KMS-11 (cell line): ENCODE measurements at regions not wholly inside any gene's neighbourhood (a gene's known extent, or its start where the extent isn't known, plus 50 kb on each side); places are given as distances from the start of the nearest gene placed in this dataset.

Experiments
- H2AFZ ChIP-seq: fragments of 200-600 bp; sonication (generic); 2 replicates; pipeline ENCODE4 v1.6.1; 2016; ENCODE audit warnings: antibody characterized with exemption, mixed run types, low read depth
- H3K27ac ChIP-seq: fragments of 200-600 bp; sonication (generic); 2 replicates; pipeline ENCODE4 v1.6.1; 2016; ENCODE audit warnings: mild to moderate bottlenecking, mixed run types
- H3K27me3 ChIP-seq: fragments of 200-600 bp; sonication (generic); 2 replicates; pipeline ENCODE4 v1.6.1; 2017; ENCODE audit warnings: mild to moderate bottlenecking, low read depth, mixed run types, moderate library complexity; ENCODE audit not compliant: insufficient read depth
- H3K36me3 ChIP-seq: fragments of 200-600 bp; sonication (generic); 2 replicates; pipeline ENCODE4 v1.6.1; 2017; ENCODE audit warnings: mild to moderate bottlenecking, mixed run types; ENCODE audit not compliant: insufficient read depth
- H3K4me1 ChIP-seq: fragments of 200-600 bp; sonication (generic); 2 replicates; pipeline ENCODE4 v1.6.1; 2016; ENCODE audit warnings: mild to moderate bottlenecking, low read depth, mixed run types; ENCODE audit not compliant: poor library complexity, severe bottlenecking
- H3K4me2 ChIP-seq: fragments of 200-600 bp; sonication (generic); 2 replicates; pipeline ENCODE4 v1.7.0; 2016; ENCODE audit warnings: mild to moderate bottlenecking, mixed run types
- H3K4me3 ChIP-seq: fragments of 200-600 bp; sonication (generic); IDR thresholded peaks from 2 replicates; pipeline ENCODE4 v1.6.1; 2017; ENCODE audit warnings: low read depth, low read length, mixed read lengths; ENCODE audit not compliant: insufficient read depth
- H3K79me2 ChIP-seq: fragments of 200-600 bp; sonication (generic); 2 replicates; pipeline ENCODE4 v1.6.1; 2016; ENCODE audit warnings: low read depth, mixed run types; ENCODE audit not compliant: insufficient read depth
- H3K9ac ChIP-seq: fragments of 200-600 bp; sonication (generic); 2 replicates; pipeline ENCODE4 v1.6.1; 2016; ENCODE audit warnings: mild to moderate bottlenecking, mixed run types
- H4K20me1 ChIP-seq: fragments of 200-600 bp; sonication (generic); 2 replicates; pipeline ENCODE4 v1.6.1; 2016; ENCODE audit warnings: mild to moderate bottlenecking, mixed run types; ENCODE audit not compliant: insufficient read depth
- TF ChIP-seq, protein P1 (sequence below): fragments of 200-600 bp; sonication (generic); conservative IDR thresholded peaks from 2 replicates; pipeline ENCODE4 v1.6.1; 2017; ENCODE audit warnings: low read depth, mild to moderate bottlenecking, antibody characterized with exemption, low read length, moderate library complexity, mixed read lengths

DNA sequence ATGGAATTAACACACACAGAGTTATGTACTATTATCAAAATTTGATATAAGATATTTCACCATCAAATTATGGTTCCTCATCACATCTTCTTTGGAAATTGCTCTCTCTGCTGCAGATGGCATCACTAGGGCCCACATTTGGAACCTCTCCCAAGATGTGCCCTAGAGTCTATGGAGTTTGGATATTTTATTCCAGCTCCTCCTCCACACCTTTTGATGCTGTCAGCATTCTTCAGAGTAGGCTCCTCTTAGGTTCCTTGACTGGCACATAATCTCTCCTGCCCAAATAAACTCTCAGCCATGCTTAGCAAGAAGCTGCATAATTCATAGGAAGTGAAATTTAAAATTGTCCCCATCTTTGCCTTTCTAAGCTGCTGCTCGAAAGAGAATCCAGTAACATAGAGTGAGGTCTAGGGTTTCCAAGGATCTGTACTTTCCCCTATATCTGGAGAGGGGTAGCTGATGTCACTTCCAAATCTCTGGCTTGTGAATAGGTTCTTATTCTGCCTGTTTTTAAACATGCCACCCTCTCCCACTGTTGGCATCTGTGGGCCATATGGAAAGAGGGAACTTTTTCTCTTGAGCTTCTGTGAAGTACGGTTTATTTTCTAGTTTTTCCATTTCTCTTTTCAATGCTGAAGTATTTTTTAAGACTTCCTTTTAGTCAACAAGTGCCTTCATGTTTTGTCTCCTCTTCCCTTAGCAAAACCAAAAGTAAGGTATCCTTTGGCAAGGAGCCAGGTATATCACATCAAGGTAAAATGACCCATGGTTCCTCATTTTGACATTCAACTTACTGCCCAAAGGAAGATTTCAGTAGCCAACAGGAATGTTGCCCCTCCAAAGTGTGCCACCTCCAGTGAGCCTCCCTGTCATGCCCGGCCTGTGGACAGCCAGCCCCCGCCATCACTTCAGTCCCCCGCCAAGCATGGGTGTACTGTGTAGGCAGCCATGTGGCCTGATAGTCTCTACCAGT lies 75.3 kb upstream of the C2CD4B start:
- no peak overlapping the region for H3K4me2 ChIP-seq
- H3K4me1 ChIP-seq, result no peaks in the 10 kb centered on the region
- H3K27ac ChIP-seq, result no peak overlapping the region
- H3K36me3 ChIP-seq, result no peaks in the 10 kb centered on the region
- no peak overlapping the region for H2AFZ ChIP-seq
- H4K20me1 ChIP-seq, result no peaks in the 10 kb centered on the region
- H3K79me2 ChIP-seq, result no peaks in the 10 kb centered on the region
- TF ChIP-seq, protein P1, sequence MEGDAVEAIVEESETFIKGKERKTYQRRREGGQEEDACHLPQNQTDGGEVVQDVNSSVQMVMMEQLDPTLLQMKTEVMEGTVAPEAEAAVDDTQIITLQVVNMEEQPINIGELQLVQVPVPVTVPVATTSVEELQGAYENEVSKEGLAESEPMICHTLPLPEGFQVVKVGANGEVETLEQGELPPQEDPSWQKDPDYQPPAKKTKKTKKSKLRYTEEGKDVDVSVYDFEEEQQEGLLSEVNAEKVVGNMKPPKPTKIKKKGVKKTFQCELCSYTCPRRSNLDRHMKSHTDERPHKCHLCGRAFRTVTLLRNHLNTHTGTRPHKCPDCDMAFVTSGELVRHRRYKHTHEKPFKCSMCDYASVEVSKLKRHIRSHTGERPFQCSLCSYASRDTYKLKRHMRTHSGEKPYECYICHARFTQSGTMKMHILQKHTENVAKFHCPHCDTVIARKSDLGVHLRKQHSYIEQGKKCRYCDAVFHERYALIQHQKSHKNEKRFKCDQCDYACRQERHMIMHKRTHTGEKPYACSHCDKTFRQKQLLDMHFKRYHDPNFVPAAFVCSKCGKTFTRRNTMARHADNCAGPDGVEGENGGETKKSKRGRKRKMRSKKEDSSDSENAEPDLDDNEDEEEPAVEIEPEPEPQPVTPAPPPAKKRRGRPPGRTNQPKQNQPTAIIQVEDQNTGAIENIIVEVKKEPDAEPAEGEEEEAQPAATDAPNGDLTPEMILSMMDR, result no peak
- H3K4me3 ChIP-seq, result no peak overlapping the region
- no peaks in the 10 kb centered on the region for H3K27me3 ChIP-seq
- H3K9ac ChIP-seq, result no peak overlapping the region

DNA sequence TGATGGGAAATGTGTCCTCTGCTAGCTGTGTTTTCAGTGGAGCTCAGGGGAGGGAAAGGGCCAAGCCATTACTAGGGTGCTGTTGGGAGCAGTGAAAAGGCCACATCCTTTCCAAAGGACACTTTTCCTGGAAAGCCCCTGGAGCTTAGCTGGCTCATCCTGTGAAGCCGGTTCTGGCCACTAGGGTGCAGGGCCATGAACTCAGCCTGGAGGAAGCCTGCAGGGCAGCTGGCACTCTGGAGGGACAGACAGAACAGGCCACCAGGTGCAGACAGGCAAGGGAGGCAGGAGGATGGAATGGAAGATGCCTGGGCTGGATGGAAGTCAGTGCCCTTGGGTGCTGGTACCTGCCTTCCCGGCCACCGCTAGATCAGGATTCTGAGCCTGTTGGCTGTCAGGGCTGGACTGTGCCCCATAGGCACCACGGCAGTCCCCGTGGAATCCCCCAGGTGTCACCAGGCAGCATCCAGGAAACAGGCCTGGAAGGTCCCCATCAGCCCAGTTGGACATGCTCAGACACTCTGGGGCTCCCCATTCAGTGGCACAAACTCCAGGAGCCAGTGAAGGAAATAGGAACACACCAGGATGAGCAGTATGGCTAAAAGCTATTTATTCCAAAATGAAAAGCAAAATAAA lies 76.2 kb upstream of the C2CD4B start:
- Histone ChIP-seq H3K4me1 (no peaks in the 10 kb centered on the region), H3K36me3 (no peaks in the 10 kb centered on the region), H3K79me2 (no peaks in the 10 kb centered on the region), H3K4me3 (no peak overlapping the region), H3K4me2 (no peak overlapping the region), H2AFZ (no peak overlapping the region), H3K9ac (no peak overlapping the region), H4K20me1 (no peaks in the 10 kb centered on the region), H3K27ac (no peak overlapping the region), H3K27me3 (no peaks in the 10 kb centered on the region)
- TF ChIP-seq, protein P1, result no peak

DNA sequence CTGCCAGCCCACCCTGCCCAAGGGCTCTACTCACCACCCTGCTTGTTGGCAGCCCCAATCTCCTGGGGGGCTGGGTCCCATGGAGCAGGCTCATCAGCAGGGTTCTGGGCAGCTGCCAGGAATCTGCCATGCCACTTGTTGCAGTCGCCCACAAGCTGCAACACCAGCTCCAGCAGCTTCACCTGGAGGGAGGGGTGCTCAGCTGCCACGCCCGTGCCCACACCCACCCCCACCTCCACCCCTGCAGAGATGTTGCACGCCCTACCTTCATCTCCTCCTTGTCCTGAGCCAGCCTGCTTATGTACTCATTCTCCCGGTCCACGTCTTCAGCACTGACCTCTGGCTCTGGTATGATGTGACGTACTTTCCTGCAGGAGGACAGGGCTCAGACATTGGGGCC lies 77.9 kb upstream of the C2CD4B start:
- no peak overlapping the region for H3K9ac ChIP-seq
- H3K79me2 ChIP-seq, result no peaks in the 10 kb centered on the region
- H3K4me1 ChIP-seq, result no peaks in the 10 kb centered on the region
- no peaks in the 10 kb centered on the region for H4K20me1 ChIP-seq
- no peaks in the 10 kb centered on the region for H3K27me3 ChIP-seq
- H3K36me3 ChIP-seq, result no peaks in the 10 kb centered on the region
- no peak overlapping the region for H2AFZ ChIP-seq
- H3K27ac ChIP-seq, result no peak overlapping the region
- TF ChIP-seq, protein P1, result no peak
- H3K4me2 ChIP-seq, result no peak overlapping the region
- no peak overlapping the region for H3K4me3 ChIP-seq

DNA sequence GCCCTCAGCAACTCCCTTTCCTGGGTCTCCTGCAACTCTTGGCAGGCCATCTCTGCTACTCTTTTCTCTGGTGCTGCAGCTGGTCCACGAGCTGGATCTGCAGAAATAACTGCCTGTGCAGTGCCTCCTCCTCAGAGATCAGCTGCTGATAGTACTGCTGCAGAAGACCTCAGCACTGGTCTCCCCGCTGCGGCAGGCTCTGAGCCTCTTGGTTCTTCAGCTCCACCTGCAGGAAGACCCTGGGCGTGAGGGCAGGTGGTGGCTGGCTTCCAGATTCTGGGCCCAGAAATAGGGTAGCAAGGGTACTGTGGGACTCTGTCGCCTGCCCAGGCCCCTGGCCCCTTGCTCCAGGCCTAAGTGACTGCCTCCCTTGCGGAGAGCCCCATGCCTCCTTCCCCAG lies 79.7 kb upstream of the C2CD4B start:
- H3K4me2 ChIP-seq, result no peak overlapping the region
- no peak overlapping the region for H3K4me3 ChIP-seq
- H3K27ac ChIP-seq, result no peak overlapping the region

More for the DNA sequence above, 79.7 kb upstream of the C2CD4B start:
- Histone ChIP-seq H4K20me1 (no peaks in the 10 kb centered on the region), H3K36me3 (no peaks in the 10 kb centered on the region), H2AFZ (no peak overlapping the region), H3K27me3 (no peaks in the 10 kb centered on the region), H3K9ac (no peak overlapping the region), H3K4me1 (no peaks in the 10 kb centered on the region), H3K79me2 (no peaks in the 10 kb centered on the region)
- TF ChIP-seq, protein P1, result no peak
